ENCODE measurements at regions not wholly inside any gene's neighbourhood (a gene's known extent, or its start where the extent isn't known, plus 50 kb on each side); places are given as distances from the start of the nearest gene placed in this dataset.

- H4K20me1 ChIP-seq (ENCODE audit: insufficient read depth, low read length), result no peaks in the 10 kb centered on the region
- no peaks in the 10 kb centered on the region for H3K4me1 ChIP-seq (ENCODE audit: low read length)
- H3K4me3 ChIP-seq (ENCODE audit: low read length), result no peak overlapping the region
- H3K9ac ChIP-seq (ENCODE audit: low read length), result no peak overlapping the region
- H3K27me3 ChIP-seq (ENCODE audit: low read depth, low read length), result no peaks in the 10 kb centered on the region
- TF ChIP-seq CTCF (IDR thresholded peaks at IDR 0.05; ENCODE audit: low read depth, low read length) (no peak), EZH2phosphoT487 (IDR thresholded peaks at IDR 0.05; ENCODE audit: low read depth) (no peak)
- H3K4me2 ChIP-seq (ENCODE audit: low read length), result no peak overlapping the region
- no peak overlapping the region for H3K27ac ChIP-seq (ENCODE audit: low read length)
- H2AFZ ChIP-seq (ENCODE audit: low read depth, low read length), result no peak overlapping the region
- no peaks in the 10 kb centered on the region for H3K9me3 ChIP-seq (ENCODE audit: insufficient read depth, low read length)
- no peaks in the 10 kb centered on the region for H3K79me2 ChIP-seq (ENCODE audit: low read length)
- no peaks in the 10 kb centered on the region for H3K36me3 ChIP-seq (replicated peaks; ENCODE audit: low read depth, low read length)
These were observed 132.3 kb upstream of the ANK3 start for GRCh38 chr10:60521974-60522405.

- peaks cover 4% of the 10 kb centered on the region for H3K4me1 ChIP-seq (ENCODE audit: low read length)
- no peaks in the 10 kb centered on the region for H3K79me2 ChIP-seq (ENCODE audit: low read length)
- no peak overlapping the region for H3K4me3 ChIP-seq (ENCODE audit: low read length)
- H3K4me2 ChIP-seq (ENCODE audit: low read length), result no peak overlapping the region
- H3K36me3 ChIP-seq (replicated peaks; ENCODE audit: low read depth, low read length), result no peaks in the 10 kb centered on the region
- no peak overlapping the region for H3K27ac ChIP-seq (ENCODE audit: low read length)
- H3K9ac ChIP-seq (ENCODE audit: low read length), result no peak overlapping the region
- H3K27me3 ChIP-seq (ENCODE audit: low read depth, low read length), result no peaks in the 10 kb centered on the region
- no peak for TF ChIP-seq EZH2phosphoT487 (IDR thresholded peaks at IDR 0.05; ENCODE audit: low read depth)
- no peak for TF ChIP-seq CTCF (IDR thresholded peaks at IDR 0.05; ENCODE audit: low read depth, low read length)
- no peak overlapping the region for H2AFZ ChIP-seq (ENCODE audit: low read depth, low read length)
- no peaks in the 10 kb centered on the region for H3K9me3 ChIP-seq (ENCODE audit: insufficient read depth, low read length)
- no peaks in the 10 kb centered on the region for H4K20me1 ChIP-seq (ENCODE audit: insufficient read depth, low read length)
These were observed 129.1 kb upstream of the ANK3 start for GRCh38 chr10:60518745-60519144.

GRCh38 chr10:60517805-60518204 lies 128.1 kb upstream of the ANK3 start:
- H3K4me1 ChIP-seq (ENCODE audit: low read length), result peaks cover 12% of the 10 kb centered on the region
- H3K4me3 ChIP-seq (ENCODE audit: low read length), result no peak overlapping the region
- H3K36me3 ChIP-seq (replicated peaks; ENCODE audit: low read depth, low read length), result no peaks in the 10 kb centered on the region
- TF ChIP-seq CTCF (IDR thresholded peaks at IDR 0.05; ENCODE audit: low read depth, low read length), result no peak
- TF ChIP-seq EZH2phosphoT487 (IDR thresholded peaks at IDR 0.05; ENCODE audit: low read depth), result no peak
- no peaks in the 10 kb centered on the region for H3K27me3 ChIP-seq (ENCODE audit: low read depth, low read length)
- H3K27ac ChIP-seq (ENCODE audit: low read length), result no peak overlapping the region
- no peak overlapping the region for H3K9ac ChIP-seq (ENCODE audit: low read length)
- no peaks in the 10 kb centered on the region for H3K79me2 ChIP-seq (ENCODE audit: low read length)
- H3K9me3 ChIP-seq (ENCODE audit: insufficient read depth, low read length), result no peaks in the 10 kb centered on the region
- no peak overlapping the region for H2AFZ ChIP-seq (ENCODE audit: low read depth, low read length)
- no peaks in the 10 kb centered on the region for H4K20me1 ChIP-seq (ENCODE audit: insufficient read depth, low read length)
- no peak overlapping the region for H3K4me2 ChIP-seq (ENCODE audit: low read length)

- Histone ChIP-seq H2AFZ (ENCODE audit: low read depth, low read length) (no peak overlapping the region), H3K4me1 (ENCODE audit: low read length) (peaks cover 12% of the 10 kb centered on the region), H3K4me2 (ENCODE audit: low read length) (no peak overlapping the region), H3K27me3 (ENCODE audit: low read depth, low read length) (no peaks in the 10 kb centered on the region), H4K20me1 (ENCODE audit: insufficient read depth, low read length) (no peaks in the 10 kb centered on the region), H3K4me3 (ENCODE audit: low read length) (no peak overlapping the region), H3K9me3 (ENCODE audit: insufficient read depth, low read length) (no peaks in the 10 kb centered on the region), H3K9ac (ENCODE audit: low read length) (no peak overlapping the region), H3K27ac (ENCODE audit: low read length) (no peak overlapping the region), H3K79me2 (ENCODE audit: low read length) (no peaks in the 10 kb centered on the region), H3K36me3 (replicated peaks; ENCODE audit: low read depth, low read length) (no peaks in the 10 kb centered on the region)
- TF ChIP-seq CTCF (IDR thresholded peaks at IDR 0.05; ENCODE audit: low read depth, low read length) (no peak), EZH2phosphoT487 (IDR thresholded peaks at IDR 0.05; ENCODE audit: low read depth) (no peak)
These were observed 123.6 kb upstream of the ANK3 start for GRCh38 chr10:60513281-60513680.
